Dermis microvascular lymphatic vessel endothelial cell (primary cell): ENCODE measurements at regions not wholly inside any gene's neighbourhood (a gene's known extent, or its start where the extent isn't known, plus 50 kb on each side); places are given as distances from the start of the nearest gene placed in this dataset.

ENCODE experiments used
- DNase-seq, 2 donors: peaks; one replicate each; pipeline versions ENCODE4 v3.0.0 to v3.0.0-alpha.2; 2010; ENCODE audit warnings: low read depth in 2 of 2

GRCh38 chr3:76679541-76679940, 360.4 kb upstream of the ROBO2 start:
- no peak for DNase-seq

DNA sequence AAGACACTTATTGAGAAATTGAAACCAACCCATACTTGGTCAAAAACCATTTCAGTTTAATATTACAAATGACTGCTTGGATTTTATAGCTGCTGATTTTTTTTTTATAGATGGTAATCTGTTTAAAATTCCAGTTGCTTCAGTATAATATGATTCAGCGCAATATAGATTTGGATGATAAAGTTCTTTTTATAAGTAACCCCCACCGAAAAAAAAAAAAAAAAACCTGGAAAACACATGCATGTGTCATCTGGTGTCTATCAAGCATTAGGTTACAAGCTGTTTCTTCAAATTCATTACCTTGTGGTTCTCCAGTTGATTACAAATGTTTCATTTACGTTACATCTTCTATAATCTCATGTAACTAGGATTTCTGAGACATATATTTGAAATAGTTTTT, 356.6 kb upstream of the ROBO2 start:
- DNase-seq, result no peak

DNA sequence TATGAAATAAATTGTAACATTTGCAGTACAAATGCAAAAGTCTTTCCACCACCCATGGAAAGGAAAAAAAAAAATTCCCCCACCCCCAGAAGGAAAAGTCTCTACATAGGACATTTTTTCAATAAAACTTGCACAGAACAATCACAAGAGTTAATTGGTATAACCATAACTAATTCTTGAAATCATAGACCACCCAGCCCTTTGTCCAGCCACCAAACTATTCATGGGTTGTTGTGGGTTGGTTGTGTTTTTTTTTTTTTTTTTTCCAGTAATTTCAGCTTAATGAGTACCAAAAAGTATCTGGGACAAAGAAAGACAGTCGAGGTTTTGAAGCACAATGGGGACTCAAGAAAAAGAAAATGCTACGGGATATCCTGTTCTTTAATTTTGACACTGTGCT, 355.0 kb upstream of the ROBO2 start:
- no peak for DNase-seq

GRCh38 chr3:76685858-76686257, 354.0 kb upstream of the ROBO2 start:
- no peak for DNase-seq

DNA sequence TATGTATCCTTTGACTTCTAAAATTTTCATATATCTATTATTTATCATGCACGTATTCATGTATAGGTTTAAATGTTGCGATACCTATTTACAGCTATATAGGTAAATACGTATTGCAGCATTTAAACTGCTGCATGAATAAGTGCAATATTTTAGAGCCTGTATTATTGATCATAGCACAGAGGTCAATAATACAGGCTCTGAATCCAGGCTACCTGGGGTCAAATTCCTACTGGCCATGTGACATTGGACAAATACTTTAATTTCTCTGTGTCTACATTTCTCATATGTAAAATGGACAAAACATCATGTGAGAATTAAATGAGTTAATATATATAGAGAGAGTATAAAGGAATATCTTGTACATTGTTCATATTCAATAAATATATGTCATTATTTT, 352.9 kb upstream of the ROBO2 start:
- no peak for DNase-seq

- DNase-seq, result no peak
Observed at GRCh38 chr3:76694063-76694462, 345.8 kb upstream of the ROBO2 start.

DNA sequence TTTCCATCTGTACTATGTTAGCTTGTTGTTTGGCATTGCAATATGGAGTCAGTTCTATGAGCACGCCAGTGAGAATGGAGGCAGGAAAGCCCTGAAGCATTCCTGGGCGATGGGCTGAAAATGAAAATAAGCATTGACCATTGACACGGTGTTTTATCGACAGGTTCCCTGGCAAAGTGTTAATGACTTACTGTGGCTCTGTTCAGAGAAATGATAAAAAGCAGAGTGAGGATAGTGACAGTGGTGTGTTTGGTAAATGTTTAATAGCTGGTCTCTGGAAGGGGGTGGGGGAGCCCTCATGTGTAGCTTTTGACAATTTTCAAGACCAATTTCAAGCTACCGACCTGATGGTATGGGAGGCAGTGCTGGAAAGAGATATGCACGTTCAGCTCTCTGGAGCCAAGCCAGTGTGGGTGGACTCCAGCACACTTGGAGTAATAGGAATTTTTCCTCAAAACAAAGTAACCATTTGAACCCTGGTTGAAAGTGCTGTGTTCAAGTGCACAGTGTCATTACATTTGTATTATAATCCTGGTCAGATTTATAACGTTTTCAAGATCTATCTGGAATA, 341.7 kb upstream of the ROBO2 start:
- DNase-seq, result no peak

DNA sequence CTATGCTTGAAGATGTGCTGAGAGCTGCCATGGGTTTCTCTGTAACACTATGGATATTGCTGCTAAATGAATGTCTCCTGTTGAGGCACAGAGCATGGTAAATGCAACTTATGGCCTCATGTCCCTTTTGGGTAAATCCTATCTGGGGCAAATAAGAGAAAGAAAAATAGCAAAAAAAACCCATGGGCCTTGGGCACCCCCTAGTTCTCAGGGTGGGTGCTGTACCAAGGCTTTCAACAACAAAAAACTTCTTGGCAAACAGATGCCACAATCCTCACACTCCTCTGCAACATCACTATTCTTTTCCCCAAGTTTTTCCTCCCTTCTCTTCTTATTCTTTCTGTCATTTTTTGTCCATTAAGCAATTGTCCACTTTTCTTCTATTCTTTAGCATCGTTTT, 340.1 kb upstream of the ROBO2 start:
- DNase-seq, result no peak

DNA sequence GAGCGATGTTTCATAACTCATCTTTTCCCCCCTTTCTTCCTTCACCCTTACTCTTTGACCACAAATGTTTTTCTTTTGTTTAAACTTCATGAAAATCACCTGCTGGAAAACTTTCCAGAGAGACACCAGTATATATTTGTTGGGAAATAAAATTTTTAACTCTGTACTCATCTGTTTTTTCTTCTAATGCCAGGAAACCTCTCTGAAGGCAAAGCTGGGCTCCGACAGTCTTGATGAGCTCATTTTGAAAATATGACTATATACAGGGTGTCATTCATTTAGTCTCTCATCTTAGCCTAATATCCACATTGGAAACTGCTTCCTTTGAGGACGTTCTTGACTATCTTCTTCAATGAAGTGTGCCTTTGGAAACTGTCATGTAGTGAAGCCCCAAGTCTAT, 339.6 kb upstream of the ROBO2 start:
- DNase-seq, result no peak

- DNase-seq, result no peak
Observed at GRCh38 chr3:76702676-76703075, 337.2 kb upstream of the ROBO2 start.

DNA sequence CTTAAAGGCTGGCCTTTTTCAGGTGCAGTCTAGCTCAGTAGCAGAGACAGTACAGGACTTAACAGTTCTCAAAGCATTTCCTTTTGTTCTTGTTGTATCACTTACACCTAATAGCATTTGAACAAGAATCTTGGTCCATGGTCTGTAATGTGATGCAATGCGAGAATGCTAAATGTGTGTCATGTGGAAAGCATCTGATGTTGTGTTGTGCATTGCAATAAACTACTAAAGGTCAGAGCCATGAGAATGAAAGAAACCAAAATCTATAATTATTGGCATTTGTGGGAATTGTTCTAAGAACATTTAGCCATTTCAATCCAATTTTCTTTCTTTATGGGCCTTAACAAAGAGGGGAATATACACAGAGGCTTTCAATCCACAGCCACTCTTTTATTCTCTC, 324.5 kb upstream of the ROBO2 start:
- DNase-seq, result no peak

DNA sequence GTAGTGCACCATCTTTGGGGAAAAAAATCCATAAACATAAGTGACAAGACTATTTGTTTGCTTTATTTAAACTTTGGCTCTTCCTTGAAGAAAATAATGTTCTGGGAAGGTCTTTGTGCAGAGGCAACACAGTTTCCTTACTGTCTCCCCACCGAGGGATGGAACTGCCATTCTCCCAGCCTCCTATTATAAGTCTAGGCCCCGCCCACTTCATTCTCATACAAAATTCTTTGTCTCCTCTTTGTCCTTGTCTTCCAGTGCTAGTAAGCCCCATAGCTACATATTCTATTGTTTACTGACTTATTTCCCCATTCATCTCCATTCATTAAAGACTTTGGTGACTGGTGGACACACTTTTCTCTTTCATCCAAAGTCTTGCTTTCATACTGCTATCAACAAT, 316.5 kb upstream of the ROBO2 start:
- no peak for DNase-seq

DNA sequence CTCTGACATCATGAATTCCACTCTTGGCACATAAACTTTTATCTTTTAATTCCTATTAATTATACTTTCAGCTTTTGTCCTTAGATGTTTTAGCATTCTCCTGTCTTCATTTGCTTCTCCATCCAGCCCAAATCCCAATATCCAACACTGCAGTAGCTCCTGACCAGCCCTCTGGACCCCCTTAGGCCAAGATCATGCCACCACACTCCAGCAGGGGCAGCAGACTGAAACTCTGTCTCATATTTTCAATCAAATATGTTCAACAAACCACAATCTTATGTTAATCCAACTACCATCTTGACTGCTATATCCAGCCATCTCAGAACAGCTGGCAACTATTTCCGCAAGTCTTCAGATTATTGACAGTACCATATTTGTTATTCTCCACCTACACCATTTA, 315.8 kb upstream of the ROBO2 start:
- no peak for DNase-seq

DNA sequence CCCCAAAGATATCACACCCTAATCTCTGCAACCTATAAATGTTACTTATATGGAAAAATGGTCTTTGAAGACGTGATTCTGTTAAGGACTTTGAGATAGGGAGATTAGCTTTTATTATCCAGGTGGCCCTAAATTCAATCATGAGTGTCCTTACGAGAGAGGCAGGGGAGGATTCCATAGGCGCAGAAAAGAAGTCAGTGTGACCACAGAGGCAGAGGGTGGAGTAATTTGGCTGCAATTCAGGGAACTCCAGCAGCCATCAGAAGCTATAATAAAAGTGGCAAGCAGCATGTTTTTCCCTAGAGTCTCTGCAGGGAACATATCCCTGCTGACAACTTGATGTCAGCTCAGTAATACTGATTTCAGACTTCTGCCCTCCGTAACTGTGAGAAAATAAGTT, 315.2 kb upstream of the ROBO2 start:
- no peak for DNase-seq

DNA sequence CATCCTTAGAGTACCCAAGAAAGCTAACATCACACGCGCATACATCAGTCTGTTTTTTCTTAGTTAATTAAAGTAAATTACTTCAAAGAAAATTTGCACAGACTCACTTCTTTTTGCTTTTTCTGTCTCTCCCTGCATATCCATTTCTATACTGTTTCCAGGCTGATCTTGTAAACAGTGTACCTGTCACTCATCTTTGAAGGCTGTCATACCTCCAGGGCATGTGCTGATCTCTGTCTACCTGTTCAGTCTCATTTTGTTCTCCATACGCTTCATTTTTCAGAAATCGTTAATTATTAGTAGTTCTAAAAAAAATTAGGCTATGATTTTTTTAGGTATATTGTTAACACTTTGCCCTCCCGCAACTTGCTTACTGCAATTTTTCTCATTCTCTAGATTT, 313.9 kb upstream of the ROBO2 start:
- no peak for DNase-seq

GRCh38 chr3:76728426-76728825, 311.5 kb upstream of the ROBO2 start:
- DNase-seq, result no peak

- no peak for DNase-seq
Observed at GRCh38 chr3:76731471-76731870, 308.4 kb upstream of the ROBO2 start.

DNA sequence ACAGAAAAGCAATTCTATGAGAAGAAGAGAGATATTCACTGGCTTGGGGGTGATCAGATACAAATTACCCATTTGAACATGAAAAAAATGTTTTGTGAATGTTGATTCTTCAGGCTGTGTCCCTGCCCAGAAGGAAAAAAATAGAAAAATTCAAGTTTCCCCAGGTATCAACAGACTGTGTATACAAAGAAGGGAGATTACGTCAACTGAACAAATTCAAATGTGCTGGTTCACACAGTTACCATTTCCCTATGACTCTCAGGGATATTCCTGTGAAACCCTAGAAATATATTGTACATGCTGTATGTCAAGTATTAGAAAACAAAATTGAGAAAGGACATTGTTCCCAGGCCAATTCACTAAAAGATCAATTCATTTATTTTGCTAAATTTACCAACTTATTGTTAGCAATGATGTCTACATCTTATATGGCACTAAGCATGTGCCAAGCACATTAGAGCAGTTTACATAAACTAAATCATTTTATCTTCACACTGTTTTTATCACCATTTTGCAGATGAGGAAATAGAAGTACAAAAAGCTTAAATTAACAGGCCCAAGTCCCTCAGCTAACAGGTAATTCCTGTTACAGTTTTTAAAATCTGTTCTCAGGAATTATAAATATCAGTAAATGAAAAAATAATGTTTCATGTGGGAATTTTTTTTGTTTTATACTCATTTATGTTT, 306.7 kb upstream of the ROBO2 start:
- DNase-seq, result no peak

- DNase-seq, result no peak
Observed at GRCh38 chr3:76735152-76735551, 304.7 kb upstream of the ROBO2 start.

DNA sequence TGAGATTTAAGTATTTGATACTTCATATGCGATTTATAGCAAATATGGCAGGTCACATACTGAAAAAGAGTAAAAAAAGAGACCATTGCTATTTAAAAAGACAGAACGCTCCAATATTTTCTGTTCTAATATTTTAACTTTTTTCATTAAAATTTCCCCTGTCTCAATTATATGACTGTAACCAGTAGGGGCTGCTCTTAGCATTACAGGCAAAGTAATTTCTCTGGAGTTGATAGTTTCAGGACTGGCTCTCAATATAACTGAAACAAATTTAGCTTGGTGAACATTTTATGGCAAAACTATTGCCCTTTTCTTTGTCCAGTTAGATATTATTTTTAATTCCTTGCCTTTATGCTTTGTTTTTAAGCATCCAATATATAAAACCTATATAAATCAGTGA, 286.3 kb upstream of the ROBO2 start:
- no peak for DNase-seq

DNA sequence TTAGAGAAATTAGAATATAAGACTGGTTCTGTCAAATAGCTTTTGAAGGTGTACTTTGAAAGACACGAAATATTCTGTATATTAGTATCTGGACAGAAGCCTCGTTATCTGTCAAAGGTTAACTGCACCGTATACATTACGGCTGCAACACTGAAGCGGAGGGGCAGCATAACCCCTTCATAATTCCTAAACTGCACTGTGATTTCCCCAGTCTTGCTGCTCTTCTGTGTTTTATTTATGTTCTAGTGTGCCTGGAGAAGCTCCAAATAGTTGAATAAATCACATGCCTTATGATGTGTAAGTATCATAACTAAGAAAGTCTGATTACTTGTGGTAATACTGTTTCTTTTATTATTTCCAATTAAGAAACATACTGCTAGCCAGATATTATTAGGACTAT, 285.7 kb upstream of the ROBO2 start:
- DNase-seq, result no peak

- DNase-seq, result no peak
Observed at GRCh38 chr3:76756577-76756976, 283.3 kb upstream of the ROBO2 start.

DNA sequence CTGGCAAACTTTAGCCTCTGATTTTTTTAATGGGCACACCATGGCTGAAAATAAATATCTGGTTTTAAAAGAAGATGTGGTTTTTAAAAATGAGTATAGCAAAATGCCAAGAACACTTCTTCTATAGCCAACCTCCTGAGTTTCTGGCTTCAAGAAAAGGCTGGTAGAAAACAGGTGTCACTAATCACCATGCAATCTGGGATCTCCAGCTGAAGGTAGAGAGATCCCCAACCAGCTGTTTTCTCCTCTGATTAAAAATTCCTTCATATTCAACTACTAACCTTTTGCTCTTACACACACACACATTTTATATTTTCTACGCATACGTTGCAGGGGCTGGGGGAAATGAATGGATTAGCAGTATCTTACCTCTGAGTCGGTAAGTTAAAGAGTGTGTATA, 279.6 kb upstream of the ROBO2 start:
- DNase-seq, result no peak

GRCh38 chr3:76765511-76765910, 274.4 kb upstream of the ROBO2 start:
- no peak for DNase-seq
